ENCODE measurements at regions not wholly inside any gene's neighbourhood (a gene's known extent, or its start where the extent isn't known, plus 50 kb on each side); places are given as distances from the start of the nearest gene placed in this dataset.

- Histone ChIP-seq H3K9me3 (ENCODE audit: control insufficient read depth in 2 of 2, insufficient read depth in 1 of 2, low read depth in 1 of 2, low read length in 1 of 2) (no peaks in the 10 kb centered on the region), H3K4me3 (ENCODE audit: low read depth in 1 of 2, low read length in 2 of 2) (no peak overlapping the region), H3K27ac (ENCODE audit: low read depth in 2 of 2, low read length in 1 of 2) (no peak overlapping the region), H3K27me3 (ENCODE audit: control insufficient read depth in 1 of 2, insufficient read depth in 2 of 2, low read length in 2 of 2) (no peaks in the 10 kb centered on the region), H3K36me3 (ENCODE audit: control insufficient read depth in 2 of 2, insufficient read depth in 2 of 2, low read length in 1 of 2) (no peaks in the 10 kb centered on the region), H3K4me1 (ENCODE audit: control insufficient read depth in 2 of 2, insufficient read depth in 2 of 2, low read length in 1 of 2) (no peaks in the 10 kb centered on the region)
- WGBS, 2 donors: 78 to 89% methylated on average over 2 of the region's 2 CpGs
Observed at GRCh38 chr6:100271625-100272024, 193.1 kb downstream of the SIM1 start.

GRCh38 chr6:100271202-100271601 is 193.5 kb downstream of the SIM1 start:
- no peaks in the 10 kb centered on the region for H3K4me1 ChIP-seq (ENCODE audit: control insufficient read depth in 2 of 2, insufficient read depth in 2 of 2, low read length in 1 of 2)
- H3K4me3 ChIP-seq (ENCODE audit: low read depth in 1 of 2, low read length in 2 of 2): no peak overlapping the region
- H3K36me3 ChIP-seq (ENCODE audit: control insufficient read depth in 2 of 2, insufficient read depth in 2 of 2, low read length in 1 of 2): no peaks in the 10 kb centered on the region
- H3K27me3 ChIP-seq (ENCODE audit: control insufficient read depth in 1 of 2, insufficient read depth in 2 of 2, low read length in 2 of 2): no peaks in the 10 kb centered on the region
- no peak overlapping the region for H3K27ac ChIP-seq (ENCODE audit: low read depth in 2 of 2, low read length in 1 of 2)
- 89 to 92% methylated on average over 5 of the region's 5 CpGs for WGBS, 2 donors
- no peaks in the 10 kb centered on the region for H3K9me3 ChIP-seq (ENCODE audit: control insufficient read depth in 2 of 2, insufficient read depth in 1 of 2, low read depth in 1 of 2, low read length in 1 of 2)

- H3K27ac ChIP-seq (ENCODE audit: low read depth in 2 of 2, low read length in 1 of 2): no peak overlapping the region
- no peaks in the 10 kb centered on the region for H3K27me3 ChIP-seq (ENCODE audit: control insufficient read depth in 1 of 2, insufficient read depth in 2 of 2, low read length in 2 of 2)
- H3K36me3 ChIP-seq (ENCODE audit: control insufficient read depth in 2 of 2, insufficient read depth in 2 of 2, low read length in 1 of 2): no peaks in the 10 kb centered on the region
- WGBS, 2 donors: 24 to 37% methylated on average over 2 of the region's 2 CpGs
- H3K4me1 ChIP-seq (ENCODE audit: control insufficient read depth in 2 of 2, insufficient read depth in 2 of 2, low read length in 1 of 2): no peaks in the 10 kb centered on the region
- H3K9me3 ChIP-seq (ENCODE audit: control insufficient read depth in 2 of 2, insufficient read depth in 1 of 2, low read depth in 1 of 2, low read length in 1 of 2): no peaks in the 10 kb centered on the region
- H3K4me3 ChIP-seq (ENCODE audit: low read depth in 1 of 2, low read length in 2 of 2): no peak overlapping the region
Observed at GRCh38 chr6:100269189-100269588, 195.5 kb downstream of the SIM1 start.

GRCh38 chr6:100268326-100268725 is 196.4 kb downstream of the SIM1 start:
- WGBS, 2 donors: 90 to 93% methylated on average over 4 of the region's 4 CpGs
- Histone ChIP-seq H3K4me3 (ENCODE audit: low read depth in 1 of 2, low read length in 2 of 2) (no peak overlapping the region), H3K27ac (ENCODE audit: low read depth in 2 of 2, low read length in 1 of 2) (no peak overlapping the region), H3K4me1 (ENCODE audit: control insufficient read depth in 2 of 2, insufficient read depth in 2 of 2, low read length in 1 of 2) (no peaks in the 10 kb centered on the region), H3K36me3 (ENCODE audit: control insufficient read depth in 2 of 2, insufficient read depth in 2 of 2, low read length in 1 of 2) (no peaks in the 10 kb centered on the region), H3K9me3 (ENCODE audit: control insufficient read depth in 2 of 2, insufficient read depth in 1 of 2, low read depth in 1 of 2, low read length in 1 of 2) (no peaks in the 10 kb centered on the region), H3K27me3 (ENCODE audit: control insufficient read depth in 1 of 2, insufficient read depth in 2 of 2, low read length in 2 of 2) (no peaks in the 10 kb centered on the region)

- 75 to 93% methylated on average over 1 of the region's 1 CpG for WGBS, 2 donors
- Histone ChIP-seq H3K9me3 (ENCODE audit: control insufficient read depth in 2 of 2, insufficient read depth in 1 of 2, low read depth in 1 of 2, low read length in 1 of 2) (no peaks in the 10 kb centered on the region), H3K4me3 (ENCODE audit: low read depth in 1 of 2, low read length in 2 of 2) (no peak overlapping the region), H3K4me1 (ENCODE audit: control insufficient read depth in 2 of 2, insufficient read depth in 2 of 2, low read length in 1 of 2) (no peaks in the 10 kb centered on the region), H3K27me3 (ENCODE audit: control insufficient read depth in 1 of 2, insufficient read depth in 2 of 2, low read length in 2 of 2) (peaks cover under 1 to 2% of the 10 kb centered on the region in 2 donors), H3K27ac (ENCODE audit: low read depth in 2 of 2, low read length in 1 of 2) (no peak overlapping the region), H3K36me3 (ENCODE audit: control insufficient read depth in 2 of 2, insufficient read depth in 2 of 2, low read length in 1 of 2) (no peaks in the 10 kb centered on the region)
Observed at GRCh38 chr6:100267721-100268123, 197.0 kb downstream of the SIM1 start.

GRCh38 chr6:100266494-100267401 is 198.0 kb downstream of the SIM1 start:
- H3K4me1 ChIP-seq (ENCODE audit: control insufficient read depth in 2 of 2, insufficient read depth in 2 of 2, low read length in 1 of 2): no peaks in the 10 kb centered on the region
- H3K4me3 ChIP-seq (ENCODE audit: low read depth in 1 of 2, low read length in 2 of 2): no peak overlapping the region
- no peaks in the 10 kb centered on the region for H3K9me3 ChIP-seq (ENCODE audit: control insufficient read depth in 2 of 2, insufficient read depth in 1 of 2, low read depth in 1 of 2, low read length in 1 of 2)
- H3K27me3 ChIP-seq (ENCODE audit: control insufficient read depth in 1 of 2, insufficient read depth in 2 of 2, low read length in 2 of 2): peaks cover 2 to 3% of the 10 kb centered on the region in 2 donors
- no peaks in the 10 kb centered on the region for H3K36me3 ChIP-seq (ENCODE audit: control insufficient read depth in 2 of 2, insufficient read depth in 2 of 2, low read length in 1 of 2)
- WGBS, 2 donors: 79% methylated on average over 10 of the region's 10 CpGs
- H3K27ac ChIP-seq (ENCODE audit: low read depth in 2 of 2, low read length in 1 of 2): no peak overlapping the region

GRCh38 chr6:100262086-100262485 is 202.6 kb downstream of the SIM1 start:
- Histone ChIP-seq H3K4me1 (ENCODE audit: control insufficient read depth in 2 of 2, insufficient read depth in 2 of 2, low read length in 1 of 2) (no peaks in the 10 kb centered on the region), H3K9me3 (ENCODE audit: control insufficient read depth in 2 of 2, insufficient read depth in 1 of 2, low read depth in 1 of 2, low read length in 1 of 2) (no peaks in the 10 kb centered on the region), H3K36me3 (ENCODE audit: control insufficient read depth in 2 of 2, insufficient read depth in 2 of 2, low read length in 1 of 2) (no peaks in the 10 kb centered on the region), H3K27me3 (ENCODE audit: control insufficient read depth in 1 of 2, insufficient read depth in 2 of 2, low read length in 2 of 2) (peaks cover 2 to 3% of the 10 kb centered on the region in 2 donors), H3K4me3 (ENCODE audit: low read depth in 1 of 2, low read length in 2 of 2) (no peak overlapping the region), H3K27ac (ENCODE audit: low read depth in 2 of 2, low read length in 1 of 2) (no peak overlapping the region)
- WGBS, 2 donors: 87 to 90% methylated on average over 4 of the region's 4 CpGs

GRCh38 chr6:100261486-100261885 is 203.2 kb downstream of the SIM1 start:
- no peaks in the 10 kb centered on the region for H3K4me1 ChIP-seq (ENCODE audit: control insufficient read depth in 2 of 2, insufficient read depth in 2 of 2, low read length in 1 of 2)
- H3K9me3 ChIP-seq (ENCODE audit: control insufficient read depth in 2 of 2, insufficient read depth in 1 of 2, low read depth in 1 of 2, low read length in 1 of 2): no peaks in the 10 kb centered on the region
- H3K4me3 ChIP-seq (ENCODE audit: low read depth in 1 of 2, low read length in 2 of 2): no peak overlapping the region
- no peak overlapping the region for H3K27ac ChIP-seq (ENCODE audit: low read depth in 2 of 2, low read length in 1 of 2)
- WGBS, 2 donors: 81 to 84% methylated on average over 2 of the region's 2 CpGs
- peaks cover 2 to 3% of the 10 kb centered on the region in 2 donors for H3K27me3 ChIP-seq (ENCODE audit: control insufficient read depth in 1 of 2, insufficient read depth in 2 of 2, low read length in 2 of 2)
- no peaks in the 10 kb centered on the region for H3K36me3 ChIP-seq (ENCODE audit: control insufficient read depth in 2 of 2, insufficient read depth in 2 of 2, low read length in 1 of 2)

GRCh38 chr6:100260584-100260983 is 204.1 kb downstream of the SIM1 start:
- no peaks in the 10 kb centered on the region for H3K4me1 ChIP-seq (ENCODE audit: control insufficient read depth in 2 of 2, insufficient read depth in 2 of 2, low read length in 1 of 2)
- H3K36me3 ChIP-seq (ENCODE audit: control insufficient read depth in 2 of 2, insufficient read depth in 2 of 2, low read length in 1 of 2): no peaks in the 10 kb centered on the region
- H3K9me3 ChIP-seq (ENCODE audit: control insufficient read depth in 2 of 2, insufficient read depth in 1 of 2, low read depth in 1 of 2, low read length in 1 of 2): no peaks in the 10 kb centered on the region
- no peak overlapping the region for H3K4me3 ChIP-seq (ENCODE audit: low read depth in 1 of 2, low read length in 2 of 2)
- H3K27me3 ChIP-seq (ENCODE audit: control insufficient read depth in 1 of 2, insufficient read depth in 2 of 2, low read length in 2 of 2): peaks cover 2 to 3% of the 10 kb centered on the region in 2 donors
- no peak overlapping the region for H3K27ac ChIP-seq (ENCODE audit: low read depth in 2 of 2, low read length in 1 of 2)

- WGBS, 2 donors: 71 to 80% methylated on average over 3 of the region's 3 CpGs
- H3K4me3 ChIP-seq (ENCODE audit: low read depth in 1 of 2, low read length in 2 of 2): no peak overlapping the region
- H3K27me3 ChIP-seq (ENCODE audit: control insufficient read depth in 1 of 2, insufficient read depth in 2 of 2, low read length in 2 of 2): peaks cover 2 to 3% of the 10 kb centered on the region in 2 donors
- H3K36me3 ChIP-seq (ENCODE audit: control insufficient read depth in 2 of 2, insufficient read depth in 2 of 2, low read length in 1 of 2): no peaks in the 10 kb centered on the region
- no peaks in the 10 kb centered on the region for H3K9me3 ChIP-seq (ENCODE audit: control insufficient read depth in 2 of 2, insufficient read depth in 1 of 2, low read depth in 1 of 2, low read length in 1 of 2)
- H3K4me1 ChIP-seq (ENCODE audit: control insufficient read depth in 2 of 2, insufficient read depth in 2 of 2, low read length in 1 of 2): no peaks in the 10 kb centered on the region
- no peak overlapping the region for H3K27ac ChIP-seq (ENCODE audit: low read depth in 2 of 2, low read length in 1 of 2)
Observed at GRCh38 chr6:100259865-100260264, 204.9 kb downstream of the SIM1 start.
